ENCODE measurements at regions not wholly inside any gene's neighbourhood (a gene's known extent, or its start where the extent isn't known, plus 50 kb on each side); places are given as distances from the start of the nearest gene placed in this dataset.

- Histone ChIP-seq H3K36me3 (ENCODE audit: insufficient read depth) (no peaks in the 10 kb centered on the region), H3K4me2 (no peak overlapping the region), H4K20me1 (replicated peaks; ENCODE audit: insufficient read depth) (no peaks in the 10 kb centered on the region), H3K4me3 (no peak overlapping the region), H2AFZ (no peak overlapping the region), H3K79me2 (replicated peaks; ENCODE audit: insufficient read depth) (no peaks in the 10 kb centered on the region), H3K27me3 (ENCODE audit: insufficient read depth) (no peaks in the 10 kb centered on the region), H3K4me1 (ENCODE audit: insufficient read depth) (no peaks in the 10 kb centered on the region), H3K27ac (ENCODE audit: low read depth) (no peak overlapping the region), H3K9me2 (ENCODE audit: insufficient read depth) (no peaks in the 10 kb centered on the region), H3F3A (replicated peaks; ENCODE audit: low read depth) (no peaks in the 10 kb centered on the region)
- H3K27ac Mint-ChIP-seq, result no peak overlapping the region
- DNase-seq (ENCODE audit: low spot score), result no peak
- H3K36me3 Mint-ChIP-seq (ENCODE audit: low read depth), result no peaks in the 10 kb centered on the region
- H3K27me3 Mint-ChIP-seq (ENCODE audit: insufficient read depth, low read depth, poor library complexity), result peaks cover 1% of the 10 kb centered on the region
- TF ChIP-seq REST (IDR thresholded peaks at IDR 0.05; ENCODE audit: unreplicated experiment) (no peak), POLR2AphosphoS5 (IDR thresholded peaks at IDR 0.05; ENCODE audit: low read depth) (no peak), ZNF462 (CRISPR knock-in tag; IDR thresholded peaks at IDR 0.05) (no peak), CTCF (conservative IDR thresholded peaks at IDR 0.05; ENCODE audit: low read depth in 2 of 2) (no peak), ETS1 (IDR thresholded peaks at IDR 0.05) (no peak), STAT1 (IDR thresholded peaks at IDR 0.05; ENCODE audit: unreplicated experiment) (no peak), CREB1 (CRISPR knock-in tag; IDR thresholded peaks at IDR 0.05; ENCODE audit: low read depth) (no peak), EZH2phosphoT487 (IDR thresholded peaks at IDR 0.05; ENCODE audit: unreplicated experiment) (no peak), JUNB (IDR thresholded peaks at IDR 0.05; ENCODE audit: unreplicated experiment) (no peak), ZNF331 (CRISPR knock-in tag; IDR thresholded peaks at IDR 0.05; ENCODE audit: low read depth) (no peak), ZNF114 (CRISPR knock-in tag; IDR thresholded peaks at IDR 0.05) (no peak), EZH2 (IDR thresholded peaks at IDR 0.05; ENCODE audit: low read depth, unreplicated experiment) (no peak)
- H3K9me3 Mint-ChIP-seq, result no peaks in the 10 kb centered on the region
- H3K4me1 Mint-ChIP-seq, result no peaks in the 10 kb centered on the region
- no peak for ATAC-seq
- no peak overlapping the region for H3K4me3 Mint-ChIP-seq
Observed at GRCh38 chr10:45163315-45163975, 152.0 kb downstream of the OR13A1 start.
